ENCODE measurements at regions not wholly inside any gene's neighbourhood (a gene's known extent, or its start where the extent isn't known, plus 50 kb on each side); places are given as distances from the start of the nearest gene placed in this dataset.
"Not testable (repeated sequence)": the region's sequence is repeated elsewhere in the genome, so short reads cannot be mapped to it uniquely, and the experiment has no call there.

DNA sequence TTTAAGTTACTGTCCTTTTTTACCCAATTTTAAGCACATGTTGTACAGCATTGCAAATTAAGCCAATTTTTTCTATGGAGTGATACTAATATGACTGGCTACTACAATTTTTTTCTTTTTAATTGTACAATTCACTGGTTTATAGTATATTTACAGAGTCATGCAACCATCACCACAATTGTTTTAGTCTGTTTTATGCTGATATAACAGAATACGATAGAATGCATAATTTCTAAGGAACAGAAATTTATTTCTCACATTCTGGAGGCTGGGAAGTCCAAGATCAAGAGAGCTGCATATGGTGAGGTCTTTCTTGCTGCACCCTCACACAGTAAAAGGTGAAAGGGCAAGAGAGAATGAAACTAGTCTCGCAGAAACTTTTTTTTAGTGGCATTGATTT is 125.3 kb downstream of the GLUD2 start:
- DNase-seq = no peak

DNA sequence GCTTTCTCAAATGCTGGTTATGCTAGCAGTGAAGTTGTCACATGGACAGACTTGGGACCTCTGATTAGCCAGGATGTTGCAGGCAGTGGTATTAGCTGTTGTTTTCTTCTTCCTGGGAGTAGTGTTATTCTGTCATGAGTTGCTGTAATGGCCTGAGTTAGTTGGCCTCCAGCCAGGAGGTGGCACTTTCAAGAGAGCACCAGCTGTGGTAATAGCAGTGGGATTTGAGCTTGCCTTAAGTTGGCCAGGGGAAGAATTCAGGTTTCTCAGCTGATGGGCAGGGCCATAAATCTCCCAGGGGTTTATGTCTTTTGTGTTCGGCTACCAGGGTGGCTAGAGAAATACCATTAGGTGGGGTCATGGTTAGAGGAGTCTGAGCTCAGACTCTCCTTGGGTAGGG is 132.6 kb downstream of the GLUD2 start:
- no peak for DNase-seq

DNA sequence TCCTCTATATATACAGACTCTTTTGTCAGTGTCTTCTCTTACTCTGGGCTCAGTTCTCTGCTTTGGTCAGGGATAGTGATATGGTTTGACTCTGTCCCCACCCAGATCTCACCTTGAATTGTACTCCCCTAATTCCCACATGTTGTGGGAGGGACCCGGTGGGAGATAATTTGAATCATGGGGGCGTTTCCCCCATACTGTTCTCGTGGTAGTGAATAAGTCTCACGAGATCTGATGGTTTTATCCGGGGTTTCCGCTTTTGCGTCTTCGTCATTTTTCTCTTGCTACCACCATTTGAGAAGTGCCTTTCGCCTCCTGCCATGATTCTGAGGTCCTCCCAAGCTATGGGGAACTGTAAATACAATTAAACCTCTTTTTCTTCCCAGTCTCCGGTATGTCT is 144.4 kb downstream of the GLUD2 start:
- no peak for DNase-seq

DNA sequence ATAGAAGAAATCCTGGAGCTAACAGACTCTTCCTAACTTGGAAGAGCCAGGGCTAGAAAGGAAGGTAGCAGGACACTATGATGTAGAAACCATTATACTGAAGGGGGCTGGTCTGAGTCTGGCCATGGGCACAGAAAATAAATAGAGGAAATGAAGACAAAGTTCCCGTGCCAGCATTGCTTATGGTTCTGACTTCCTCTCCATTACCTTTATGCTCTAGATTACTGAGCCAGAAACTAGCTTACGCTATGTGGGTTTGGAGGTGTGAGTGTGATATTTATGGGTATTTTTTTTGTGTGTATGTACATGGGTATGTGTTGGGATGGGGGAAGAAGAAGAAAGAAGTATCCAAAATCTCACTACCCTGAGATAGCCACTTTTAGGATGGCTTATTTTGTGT is 148.3 kb downstream of the GLUD2 start:
- no peak for DNase-seq

DNA sequence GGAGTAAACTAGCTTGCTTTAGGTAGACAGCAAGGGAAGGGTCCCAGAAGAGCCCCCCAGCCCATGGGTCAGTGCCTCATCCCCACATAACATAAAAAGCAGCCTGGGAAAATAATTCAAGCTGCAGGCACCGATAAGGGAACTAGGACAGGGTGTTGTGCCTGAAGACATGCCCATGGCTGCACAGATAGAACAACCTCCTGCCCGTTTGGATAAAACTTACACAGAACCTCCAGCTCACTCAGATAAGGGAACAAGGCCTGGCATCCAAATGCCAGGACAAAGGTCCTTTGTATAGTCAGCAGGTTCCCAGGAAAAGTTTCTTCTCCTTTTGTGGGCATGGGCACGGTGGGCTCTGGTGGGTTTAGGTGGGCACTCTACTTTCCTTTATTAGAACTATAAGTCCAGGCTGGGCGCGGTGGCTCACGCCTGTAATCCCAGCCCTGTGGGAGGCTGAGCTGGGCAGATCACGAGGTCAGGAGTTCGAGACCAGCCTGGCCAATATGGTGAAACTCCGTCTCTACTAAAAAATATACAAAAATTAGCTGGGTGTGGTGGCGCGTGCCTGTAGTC is 149.5 kb downstream of the GLUD2 start:
- not testable (repeated sequence) for DNase-seq

DNA sequence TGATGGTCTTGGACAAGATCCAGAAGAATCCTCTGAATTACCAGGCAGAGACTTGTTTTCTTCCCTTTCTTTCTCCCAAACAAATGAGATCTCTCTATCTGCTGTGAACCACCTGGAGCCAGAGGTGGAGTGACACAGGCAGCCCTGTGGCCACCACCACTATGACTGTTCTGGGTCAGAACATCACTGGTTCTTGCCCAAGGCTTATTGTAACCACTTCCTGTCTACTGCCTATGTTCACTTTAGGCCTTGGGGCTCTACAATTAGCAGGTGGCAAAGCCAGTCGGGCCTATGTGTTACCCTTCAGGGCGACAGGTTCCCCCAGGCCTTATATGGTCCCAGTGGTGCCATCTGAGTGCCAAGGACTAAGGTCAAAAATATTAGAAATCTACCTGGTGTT is 161.2 kb downstream of the GLUD2 start:
- DNase-seq = no peak

DNA sequence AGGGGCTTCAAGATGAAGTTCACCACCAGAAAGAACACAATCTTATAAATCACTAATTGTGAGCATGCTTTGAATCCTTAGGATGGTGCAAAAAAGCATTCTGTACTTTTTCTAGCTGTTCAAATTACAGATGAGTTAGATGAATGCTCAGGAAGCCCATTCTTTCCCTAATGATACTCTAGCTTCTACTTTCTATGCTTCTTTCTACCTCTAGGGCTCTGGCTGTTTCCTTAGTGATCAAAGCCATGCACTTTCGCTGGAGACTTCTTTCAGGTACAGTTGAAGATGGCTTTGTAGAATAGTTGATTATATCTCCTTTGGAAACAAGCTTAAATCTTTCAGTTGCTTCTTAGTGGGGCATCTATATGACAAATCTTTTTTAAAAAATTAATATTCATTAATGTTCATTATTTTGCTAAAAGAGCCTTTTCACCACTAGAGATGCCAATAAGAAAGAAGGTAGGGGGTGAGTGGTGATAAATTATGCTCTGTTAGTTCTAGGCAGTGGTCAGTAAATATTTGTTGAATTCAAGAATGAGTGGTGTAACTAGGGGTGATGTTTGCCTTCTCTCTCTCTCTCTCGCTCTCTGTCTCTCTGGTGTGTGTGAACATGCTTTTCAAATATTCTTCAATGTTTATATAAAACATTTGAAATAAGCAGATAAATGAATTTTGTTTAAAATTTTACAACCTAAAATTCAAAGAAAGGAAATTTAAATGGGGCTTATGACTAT is 169.4 kb downstream of the GLUD2 start:
- DNase-seq = no peak

DNA sequence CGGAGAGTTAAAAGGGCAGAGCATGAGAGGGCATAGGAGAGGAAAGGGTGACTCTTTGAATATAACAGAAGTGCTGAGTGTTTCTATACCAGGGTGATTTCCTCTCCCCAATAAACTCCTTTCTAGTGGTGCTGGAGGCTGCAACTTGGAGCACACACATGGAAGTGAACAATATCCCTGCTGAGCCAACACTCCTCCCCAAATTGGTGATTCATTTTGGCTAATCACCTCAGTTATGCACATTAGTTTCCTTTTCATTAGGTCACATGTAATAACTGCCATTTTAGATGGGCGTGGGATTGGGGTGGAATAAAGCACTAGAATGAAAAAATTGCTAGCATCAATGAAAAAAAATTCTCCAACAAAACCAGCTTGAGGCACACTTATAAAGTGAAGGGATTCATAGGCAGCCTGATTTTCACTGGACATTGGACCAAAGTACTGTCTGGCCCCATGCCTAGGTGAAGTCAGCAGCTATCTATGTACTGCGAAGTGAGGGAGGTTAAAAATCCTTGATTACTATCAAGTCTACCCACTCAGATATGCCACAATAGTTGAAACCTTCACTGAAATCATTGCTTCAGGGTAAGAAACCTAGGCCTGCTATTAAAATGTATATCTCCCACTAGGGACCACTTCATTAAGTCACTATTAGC is 174.0 kb downstream of the GLUD2 start:
- DNase-seq = no peak

DNA sequence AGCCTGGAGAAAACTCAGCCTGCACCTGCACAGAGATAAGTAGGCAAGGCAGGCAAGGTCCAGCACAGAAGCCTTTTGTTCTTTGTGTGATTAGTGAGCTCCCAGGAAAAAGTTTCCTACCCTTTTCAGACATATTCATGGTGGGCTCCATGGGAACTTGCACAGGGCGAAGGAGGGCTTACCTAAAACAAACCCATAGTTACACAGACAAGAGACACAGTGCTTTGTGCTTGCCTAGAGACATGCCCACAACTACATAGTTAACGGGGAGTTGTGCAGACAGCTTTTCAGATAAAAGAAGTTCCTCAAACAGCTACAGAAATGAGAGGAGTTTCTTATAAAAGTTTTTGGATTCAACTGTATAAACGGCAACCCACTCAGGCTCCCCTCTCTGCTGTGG is 180.5 kb downstream of the GLUD2 start:
- no peak for DNase-seq

DNA sequence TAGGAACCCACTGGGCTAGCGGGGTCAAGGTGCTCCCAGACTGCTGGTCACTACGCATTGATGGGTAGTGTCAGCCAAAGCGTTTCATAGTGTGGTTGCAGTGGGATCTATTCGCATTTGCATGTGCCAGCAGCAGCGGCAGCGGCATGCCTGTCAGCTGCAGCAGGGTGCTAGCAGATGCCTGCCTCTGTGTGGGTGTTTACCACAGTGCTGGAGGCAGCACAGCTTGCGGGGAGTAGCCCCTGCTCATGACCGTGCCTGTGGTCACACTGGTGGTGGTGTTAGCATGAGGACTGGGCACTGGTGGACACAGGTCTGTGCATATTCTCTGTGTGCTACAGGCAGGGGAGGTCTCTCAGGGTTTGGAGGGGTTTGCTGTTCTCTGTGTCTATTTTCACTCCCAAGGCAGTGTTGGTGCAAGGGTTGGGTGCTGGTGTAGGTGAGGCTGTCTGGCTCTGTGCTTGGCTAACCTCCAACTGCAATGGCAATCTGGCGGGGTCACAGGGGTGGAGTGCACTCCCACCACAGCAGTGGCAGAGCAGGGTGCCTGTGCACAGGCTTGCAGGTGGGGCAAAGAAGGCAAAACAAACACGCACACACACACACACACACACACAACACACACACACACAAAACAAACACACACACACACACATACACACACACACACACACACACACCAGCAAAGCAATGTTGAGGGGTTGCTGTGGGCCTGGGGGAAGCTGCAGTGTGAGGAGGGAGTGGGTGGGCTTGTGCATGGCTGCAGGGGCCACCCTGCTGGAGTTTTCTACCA is 184.4 kb downstream of the GLUD2 start:
- DNase-seq = no peak

DNA sequence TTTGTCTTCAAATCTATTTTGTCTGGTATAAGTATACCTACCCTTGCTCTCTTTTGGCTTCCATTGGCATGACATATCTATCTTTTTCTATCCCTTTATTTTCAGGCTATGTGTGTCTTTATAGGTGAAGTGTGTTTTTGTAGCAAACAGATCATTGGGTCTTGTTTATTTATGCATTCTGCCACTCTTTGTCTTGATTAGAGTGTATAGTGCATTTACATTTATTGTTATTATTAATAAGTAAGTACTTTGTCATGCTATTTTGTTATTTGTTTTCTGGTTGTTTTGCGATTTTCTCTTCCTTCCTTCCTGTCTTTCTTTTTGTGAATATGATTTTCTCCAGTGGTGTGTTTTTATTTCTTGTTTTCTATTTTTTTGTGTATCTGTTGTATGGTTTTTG is 188.6 kb downstream of the GLUD2 start:
- no peak for DNase-seq

DNA sequence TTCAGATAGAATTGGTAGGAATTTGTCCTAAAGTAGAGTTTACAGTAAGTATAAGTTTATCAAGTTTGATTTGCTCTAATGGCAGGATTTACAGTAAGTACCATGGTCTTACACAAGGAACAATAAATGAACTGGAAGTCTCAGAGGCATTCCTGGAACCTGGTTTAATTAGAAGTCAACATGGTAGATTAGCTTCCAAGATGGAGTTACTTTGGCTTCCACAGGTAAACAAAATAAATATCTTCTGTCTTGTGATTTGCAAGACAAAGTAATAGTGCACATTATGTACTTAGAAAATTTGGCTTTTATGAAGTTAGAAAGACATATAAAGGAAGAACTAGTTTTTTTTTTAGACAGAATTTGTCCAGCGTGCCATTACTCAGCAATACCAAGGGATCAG is 190.7 kb downstream of the GLUD2 start:
- no peak for DNase-seq

DNA sequence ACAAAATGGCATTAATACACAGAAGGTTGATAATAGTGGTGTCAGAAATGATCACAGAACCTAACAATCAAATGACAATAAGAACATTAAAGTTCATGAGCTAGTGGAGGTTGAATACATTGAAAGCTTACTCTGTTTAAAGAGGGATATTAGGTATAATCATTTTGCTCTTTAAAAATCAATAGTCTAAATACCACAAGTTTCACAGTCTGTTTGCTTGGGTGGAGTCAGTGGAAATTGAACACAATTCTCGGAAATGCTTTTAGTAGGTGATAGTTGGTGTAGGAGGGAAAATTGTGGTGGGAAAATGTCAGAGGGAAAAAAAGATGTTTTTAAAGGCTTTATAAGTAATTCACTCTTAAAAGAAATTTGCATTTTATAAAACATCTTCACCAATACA is 197.1 kb downstream of the GLUD2 start:
- no peak for DNase-seq

DNA sequence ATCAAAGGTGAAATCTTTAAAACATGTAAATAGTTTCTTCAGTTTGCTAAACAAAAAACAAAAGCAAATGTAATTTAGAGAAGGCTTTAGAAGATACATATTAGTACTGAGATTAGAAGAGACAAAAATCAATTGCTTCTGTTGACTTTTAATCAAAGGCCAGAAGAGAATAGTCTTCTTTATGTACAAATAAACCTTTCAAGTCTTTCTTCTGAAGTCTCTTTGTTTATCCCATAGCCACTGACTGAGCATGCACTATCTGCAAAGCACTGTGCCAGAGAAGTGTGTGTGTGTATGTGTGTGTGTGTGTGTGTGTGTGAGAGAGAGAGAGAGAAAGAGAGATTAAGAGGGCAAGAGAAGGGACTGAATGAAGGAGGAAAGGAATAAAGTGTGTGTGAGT is 198.4 kb downstream of the GLUD2 start:
- no peak for DNase-seq

DNA sequence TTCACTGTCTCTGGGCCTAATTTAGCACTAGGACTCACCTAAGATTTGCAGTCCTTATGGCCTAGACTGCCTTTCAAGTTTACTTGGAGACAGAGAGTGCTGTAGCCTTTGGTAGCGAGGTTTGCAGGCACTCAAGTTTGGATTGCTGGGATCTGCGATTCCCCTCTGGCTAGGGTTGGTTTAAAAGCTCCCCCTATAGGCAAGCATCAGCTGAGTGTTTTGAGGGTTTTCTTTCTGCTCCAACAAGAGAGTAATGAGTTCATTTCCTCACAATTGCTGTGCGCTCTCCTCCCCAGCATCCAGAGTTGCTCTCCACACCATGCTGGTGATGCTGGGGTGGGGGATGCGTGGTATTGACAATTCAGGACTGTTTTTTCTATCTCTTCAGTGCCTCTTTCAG is 206.9 kb downstream of the GLUD2 start:
- no peak for DNase-seq

DNA sequence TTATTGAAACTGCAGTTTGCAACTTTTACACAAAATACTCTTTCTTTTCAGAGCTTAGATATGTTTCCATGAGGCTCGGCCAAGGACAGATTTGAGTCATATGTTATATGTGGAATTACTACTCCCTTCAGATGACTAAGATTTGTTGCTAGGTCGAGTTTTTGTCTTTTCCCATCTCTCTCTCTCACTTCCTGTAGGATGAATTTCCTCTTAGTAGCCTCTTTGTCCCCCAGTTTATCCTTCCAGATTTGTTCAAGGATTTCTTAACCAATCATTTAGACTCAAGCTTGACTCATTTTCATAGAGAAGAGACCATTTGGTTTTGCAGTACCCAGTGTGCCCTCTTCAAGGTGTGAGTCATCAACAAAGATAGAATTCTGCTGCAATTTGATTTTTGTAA is 209.2 kb downstream of the GLUD2 start:
- no peak for DNase-seq

DNA sequence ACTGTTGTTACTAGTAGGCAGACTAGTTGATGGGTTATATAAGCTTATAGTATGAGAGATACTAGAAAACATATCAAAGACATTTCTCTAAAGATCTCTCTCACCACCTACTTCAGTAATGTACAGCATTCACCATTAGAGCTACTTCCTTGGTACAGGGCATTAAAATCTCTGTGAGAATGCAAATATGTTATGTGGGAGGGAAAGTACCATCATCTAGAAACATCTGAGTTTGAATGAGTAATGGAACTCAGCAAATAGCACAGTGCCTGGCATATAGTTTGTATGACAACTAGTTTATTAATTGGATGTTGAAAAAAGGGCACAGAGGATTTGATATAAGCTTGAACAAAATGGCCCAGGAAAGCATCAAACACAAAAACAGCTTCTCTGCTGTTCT is 211.1 kb downstream of the GLUD2 start:
- no peak for DNase-seq

DNA sequence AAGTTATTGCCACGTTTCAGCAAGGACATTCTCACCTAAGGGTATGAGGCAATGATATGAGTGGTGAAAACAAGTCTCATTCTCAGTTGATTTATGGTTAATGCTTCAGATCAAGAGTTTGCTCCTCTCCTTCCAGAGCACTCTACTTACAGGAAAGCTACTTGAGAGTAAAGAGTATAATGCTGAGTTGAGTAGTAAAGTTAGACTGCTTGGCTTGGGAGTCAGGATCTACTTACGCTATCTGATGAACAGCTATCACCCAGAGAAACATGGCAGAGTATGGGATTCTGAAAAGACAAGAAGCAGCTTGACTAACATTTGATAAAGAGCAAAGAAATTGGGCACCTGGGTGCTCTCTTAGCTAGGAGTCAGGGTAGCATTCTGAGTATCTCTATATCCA is 211.8 kb downstream of the GLUD2 start:
- no peak for DNase-seq

DNA sequence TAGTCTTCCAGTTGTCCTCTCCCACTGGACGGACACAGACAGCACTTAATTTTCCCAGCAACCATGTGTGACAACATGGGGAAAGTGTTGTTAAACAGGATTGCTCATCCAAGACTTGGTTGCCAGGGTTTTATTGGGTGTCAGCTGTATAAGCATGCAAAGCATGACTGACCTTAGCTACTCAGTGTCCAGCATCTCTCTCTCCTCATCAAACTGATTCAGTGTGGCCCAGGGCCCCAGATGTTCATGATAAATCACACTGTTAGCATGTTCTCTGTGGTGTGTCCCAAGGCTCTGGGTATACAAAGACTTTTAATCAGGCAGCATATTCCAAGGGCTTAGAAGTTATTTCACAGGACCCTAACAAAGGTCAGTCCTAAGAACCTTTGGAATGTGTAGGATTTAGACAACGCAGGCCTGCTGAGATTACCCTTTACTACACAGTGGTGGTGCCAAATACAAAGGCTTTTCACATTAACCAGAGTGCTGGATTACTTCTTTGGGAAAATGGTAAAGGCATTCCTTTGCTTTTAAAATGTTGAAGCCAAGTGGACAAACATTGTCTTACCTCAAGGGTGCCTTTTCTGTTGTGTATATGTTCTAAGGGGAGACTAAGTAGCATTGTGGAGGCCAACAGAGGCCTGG is 213.3 kb downstream of the GLUD2 start:
- no peak for DNase-seq

DNA sequence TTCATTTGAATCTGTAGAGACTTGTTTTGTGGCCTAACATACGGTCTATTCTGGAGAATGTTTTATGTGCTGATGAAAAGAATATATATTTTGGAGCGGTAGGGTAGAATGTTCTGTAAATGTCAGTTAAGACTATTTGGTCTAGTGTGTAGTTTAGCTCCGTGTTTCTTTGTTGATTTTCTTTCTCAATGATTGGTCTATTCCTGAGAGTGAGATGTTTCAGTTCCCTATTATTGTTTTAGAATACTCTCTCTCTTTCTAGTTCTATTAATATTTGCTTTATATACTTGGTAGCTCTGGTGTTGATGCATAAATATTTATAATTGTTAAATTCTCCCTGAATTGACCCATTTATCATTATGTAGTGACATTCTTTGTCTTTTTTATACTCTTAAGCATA is 236.5 kb downstream of the GLUD2 start:
- DNase-seq = no peak

DNA sequence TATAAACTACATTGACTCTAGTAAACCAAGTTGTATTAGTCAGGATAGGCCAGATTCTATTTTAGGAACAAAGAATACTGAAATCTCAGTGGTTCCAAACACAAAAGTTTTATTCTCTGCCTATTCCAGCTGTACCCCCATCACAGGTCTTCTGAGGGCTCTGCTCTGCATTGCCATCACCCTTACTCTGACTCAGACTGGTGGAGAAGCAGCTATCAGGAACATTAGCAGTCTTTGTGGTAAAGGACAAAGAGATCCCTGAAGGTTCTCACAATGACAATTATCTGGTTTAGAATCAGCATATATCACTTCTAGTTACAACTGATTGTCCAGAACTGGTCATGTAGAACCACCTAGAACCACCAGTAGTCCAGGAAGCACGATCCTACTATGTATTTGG is 251.1 kb downstream of the GLUD2 start:
- no peak for DNase-seq

DNA sequence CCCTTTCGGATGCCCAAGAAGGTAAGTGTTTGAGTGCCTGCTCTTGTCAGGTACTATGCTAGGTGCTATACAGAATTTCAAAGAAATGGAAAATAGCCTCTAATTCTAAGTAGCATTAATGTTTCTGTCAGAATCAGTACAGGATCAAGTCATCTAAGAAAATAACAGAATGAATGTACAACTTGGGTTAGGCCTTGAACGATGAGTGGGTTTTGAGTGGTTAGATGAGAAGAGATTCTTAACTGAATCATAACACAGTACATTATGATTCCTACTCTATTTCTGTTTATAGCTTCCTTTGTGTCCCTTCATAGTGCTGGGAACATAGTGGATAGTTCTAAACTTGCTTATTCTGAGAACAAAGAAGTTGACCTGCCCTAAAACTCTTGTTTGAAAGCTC is 253.9 kb downstream of the GLUD2 start:
- no peak for DNase-seq

DNA sequence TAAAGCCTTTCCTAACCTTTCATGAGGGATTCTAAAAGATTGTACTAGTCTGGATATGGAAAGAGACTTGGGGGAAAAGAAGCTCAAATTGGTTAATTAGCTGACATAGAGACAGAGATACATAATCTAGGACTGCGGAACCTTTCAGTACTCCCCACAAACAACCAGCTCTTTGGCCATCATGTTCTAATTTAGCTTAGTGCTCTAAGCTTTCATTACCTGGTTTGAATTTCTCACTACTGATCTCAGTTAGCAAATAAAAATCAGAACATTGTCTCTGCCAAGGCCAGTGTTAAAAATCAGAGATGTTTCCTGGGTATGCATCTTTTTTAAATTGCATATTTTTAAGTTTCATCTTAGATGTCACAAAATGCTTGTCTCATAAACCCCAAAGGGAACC is 254.4 kb downstream of the GLUD2 start:
- DNase-seq = no peak

Data from suppressor macrophage treated with lipopolysaccharide for 1 hour (primary cell).